OCI-LY3 (cell line): ENCODE measurements at regions not wholly inside any gene's neighbourhood (a gene's known extent, or its start where the extent isn't known, plus 50 kb on each side); places are given as distances from the start of the nearest gene placed in this dataset.
A peak's percentile ranks its signal among the peaks of the same experiment; 100 is the strongest.

ENCODE experiments used
- H2AFZ ChIP-seq: fragments of 200-600, 300-600 bp; shearing (Covaris generic); 2 replicates; pipeline ENCODE4 v1.6.0; 2014; ENCODE audit warnings: antibody characterized with exemption, low read depth, low read length
- H3K27ac ChIP-seq: fragments of 200-600, 300-600 bp; sonication (generic); 2 replicates; pipeline ENCODE4 v1.5.1; 2014; ENCODE audit warnings: mild to moderate bottlenecking, low read length, moderate library complexity, mixed read lengths
- H3K27me3 ChIP-seq: fragments of 200-600, 300-600 bp; sonication (generic); 2 replicates; pipeline ENCODE4 v1.6.1; 2014; ENCODE audit warnings: low read depth, low read length, mixed read lengths
- H3K36me3 ChIP-seq: fragments of 200-600, 300-600 bp; sonication (generic); replicated peaks from 2 replicates; pipeline ENCODE3; 2014; ENCODE audit warnings: low read depth, low read length, mixed read lengths
- H3K4me1 ChIP-seq: fragments of 300-600, 200-600 bp; sonication (generic); 2 replicates; pipeline ENCODE4 v1.6.1; 2014; ENCODE audit warnings: low read length, mixed read lengths
- H3K4me2 ChIP-seq: fragments of 200-600, 300-600 bp; sonication (generic); 2 replicates; pipeline ENCODE4 v1.6.1; 2014; ENCODE audit warnings: low read length, mixed read lengths
- H3K4me3 ChIP-seq: fragments of 300-600, 200-600 bp; sonication (generic); 2 replicates; pipeline ENCODE4 v1.5.1; 2014; ENCODE audit warnings: antibody characterized with exemption, mild to moderate bottlenecking, low read length, moderate library complexity
- H3K79me2 ChIP-seq: fragments of 300-600, 200-600 bp; shearing (Covaris generic); 2 replicates; pipeline ENCODE4 v1.6.1; 2014; ENCODE audit warnings: mild to moderate bottlenecking, low read length, mixed read lengths
- H3K9ac ChIP-seq: fragments of 300-600, 200-600 bp; shearing (Covaris generic); 2 replicates; pipeline ENCODE4 v1.6.0; 2014; ENCODE audit warnings: mild to moderate bottlenecking, low read length, moderate library complexity
- H3K9me3 ChIP-seq: fragments of 200-600, 300-600 bp; shearing (Covaris generic); 2 replicates; pipeline ENCODE4 v1.6.1; 2014; ENCODE audit warnings: low read length, mixed read lengths; ENCODE audit not compliant: insufficient read depth
- H4K20me1 ChIP-seq: fragments of 200-600, 300-600 bp; sonication (generic); 2 replicates; pipeline ENCODE4 v1.6.1; 2016; ENCODE audit warnings: low read length, mixed read lengths; ENCODE audit not compliant: insufficient read depth
- CTCF ChIP-seq: fragments of 200-600, 300-600 bp; sonication (generic); IDR thresholded peaks from 2 replicates; pipeline ENCODE4 v1.5.1; 2014; ENCODE audit warnings: antibody characterized with exemption, low read length, low read depth
- EZH2phosphoT487 ChIP-seq: fragments of 200-600 bp; shearing (Covaris generic); IDR thresholded peaks from 2 replicates; pipeline ENCODE4 v1.6.1; 2018; ENCODE audit warnings: antibody characterized with exemption, mixed run types, low read depth

GRCh38 chr14:87018294-87018693 lies 974.7 kb downstream of the GALC start:
- H3K36me3 ChIP-seq, result no peaks in the 10 kb centered on the region
- no peaks in the 10 kb centered on the region for H3K27me3 ChIP-seq
- no peak overlapping the region for H2AFZ ChIP-seq
- H4K20me1 ChIP-seq, result no peaks in the 10 kb centered on the region
- H3K9me3 ChIP-seq, result no peaks in the 10 kb centered on the region
- no peak overlapping the region for H3K27ac ChIP-seq
- H3K4me3 ChIP-seq, result no peak overlapping the region
- no peak overlapping the region for H3K9ac ChIP-seq
- no peak overlapping the region for H3K4me2 ChIP-seq
- TF ChIP-seq EZH2phosphoT487, result no peak
- no peak for TF ChIP-seq CTCF
- no peaks in the 10 kb centered on the region for H3K79me2 ChIP-seq
- no peaks in the 10 kb centered on the region for H3K4me1 ChIP-seq

DNA sequence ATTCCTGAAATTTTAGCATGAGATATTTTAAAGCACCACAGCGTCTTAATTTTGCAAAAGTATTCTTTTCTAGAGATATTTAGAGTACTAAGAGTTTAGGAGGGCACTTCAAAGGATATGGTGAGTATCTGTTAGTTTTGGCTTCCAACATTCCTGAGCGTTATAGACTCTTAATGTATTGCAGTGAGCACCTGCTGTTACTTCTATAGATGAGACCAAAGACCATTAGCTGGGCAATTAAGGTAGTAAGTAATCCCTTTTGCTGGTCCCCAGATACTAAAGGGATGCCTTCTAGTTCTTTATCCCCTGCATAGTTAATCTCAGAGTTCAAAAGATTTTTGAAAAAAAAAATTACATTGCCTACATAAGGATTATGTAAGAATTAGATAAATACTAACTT lies 975.6 kb downstream of the GALC start:
- Histone ChIP-seq H3K4me3 (no peak overlapping the region), H3K9ac (no peak overlapping the region), H3K9me3 (no peaks in the 10 kb centered on the region), H3K79me2 (no peaks in the 10 kb centered on the region), H3K4me1 (no peaks in the 10 kb centered on the region), H3K4me2 (no peak overlapping the region), H3K27ac (no peak overlapping the region), H2AFZ (no peak overlapping the region), H3K27me3 (no peaks in the 10 kb centered on the region), H3K36me3 (no peaks in the 10 kb centered on the region), H4K20me1 (no peaks in the 10 kb centered on the region)
- TF ChIP-seq CTCF (no peak), EZH2phosphoT487 (no peak)

GRCh38 chr14:87014856-87015255 lies 978.1 kb downstream of the GALC start:
- 0 out of 2 replicates have a peak overlapping the region, but pooled peaks have one; percentile 12 for H3K4me3 ChIP-seq

GRCh38 chr14:87013583-87013982 lies 979.4 kb downstream of the GALC start:
- Histone ChIP-seq H3K4me1 (no peaks in the 10 kb centered on the region), H3K79me2 (no peaks in the 10 kb centered on the region), H3K9ac (no peak overlapping the region), H3K4me3 (no peak overlapping the region), H3K27me3 (no peaks in the 10 kb centered on the region), H3K36me3 (no peaks in the 10 kb centered on the region), H3K9me3 (no peaks in the 10 kb centered on the region), H3K4me2 (no peak overlapping the region), H2AFZ (no peak overlapping the region), H3K27ac (no peak overlapping the region), H4K20me1 (no peaks in the 10 kb centered on the region)
- TF ChIP-seq EZH2phosphoT487 (no peak), CTCF (no peak)

More at GRCh38 chr14:87014856-87015255, 978.1 kb downstream of the GALC start:
- Histone ChIP-seq H3K4me2 (peak overlapping the region; percentile 13; the same call in 1 of the 2 replicates), H3K79me2 (no peaks in the 10 kb centered on the region), H3K27ac (no peak overlapping the region), H3K4me1 (no peaks in the 10 kb centered on the region), H3K9me3 (no peaks in the 10 kb centered on the region), H3K36me3 (no peaks in the 10 kb centered on the region), H4K20me1 (no peaks in the 10 kb centered on the region), H3K27me3 (no peaks in the 10 kb centered on the region), H2AFZ (peak overlapping the region; percentile 75; the same call in 1 of the 2 replicates), H3K9ac (no peak overlapping the region)
- TF ChIP-seq EZH2phosphoT487, result no peak
- peak; percentile 53 for TF ChIP-seq CTCF
